HCT116 (cell line): ENCODE measurements at regions not wholly inside any gene's neighbourhood (a gene's known extent, or its start where the extent isn't known, plus 50 kb on each side); places are given as distances from the start of the nearest gene placed in this dataset.

Experiments
- ATAC-seq: fragments of 200-7000 bp; cut with Tn5 transposase; 2 replicates; pipeline ENCODE4 v1.9.1; 2020; ENCODE audit warnings: mild to moderate bottlenecking, moderate library complexity
- BruUV-seq: library from RNA; stranded (reverse); fragments of 400-500 nt; replicated peaks from 2 replicates; lab custom pipeline; 2021; lab: Mats Ljungman, UMichigan
- CTCF ChIA-PET: fragments of 300-600 bp; sonication (Branson Sonifier 250); formaldehyde crosslinking; loops from one replicate; lab custom pipeline; 2021; ENCODE audit warnings: antibody characterized with exemption; lab: Charles Lee
- POLR2A ChIA-PET: fragments of 300-600, 350-600 bp; sonication (Branson Sonifier 250); formaldehyde crosslinking; loops from one replicate; lab custom pipeline; 2021; ENCODE audit warnings: antibody characterized with exemption; lab: Charles Lee
- RAD21 ChIA-PET, 2 experiments: fragments of 300-600 bp; sonication (Branson Sonifier 250); formaldehyde crosslinking; loops; one replicate each; lab custom pipeline; 2023; ENCODE audit warnings: low total read pairs in 2 of 2; ENCODE audit not compliant: uncharacterized antibody in 2 of 2, unreplicated experiment in 2 of 2, low non-redundant PET in 1 of 2; lab: Charles Lee
- DNase-seq: peaks from one replicate; pipeline ENCODE4 v3.0.0-alpha.2; 2010; ENCODE audit warnings: low read depth, low spot score
- H2AFZ ChIP-seq: fragments of 200-600 bp; shearing (Covaris generic), sonication (generic); 2 replicates; pipeline ENCODE4 v1.6.1; 2017; ENCODE audit warnings: low read depth, mixed run types, mixed read lengths, antibody characterized with exemption, low read length; ENCODE audit not compliant: poor library complexity, severe bottlenecking
- H3K27ac ChIP-seq: 2 replicates; pipeline ENCODE4 v1.5.1; 2012; ENCODE audit warnings: low read depth, low read length
- H3K27me3 ChIP-seq: fragments of 200-600 bp; sonication (generic); 2 replicates; pipeline ENCODE4 v1.6.1; 2016; ENCODE audit warnings: mixed run types, low read length, mixed read lengths; ENCODE audit not compliant: insufficient read depth
- H3K36me3 ChIP-seq, 2 experiments: fragments of 200-500 bp in 1 of 2; fragments of 200-600 bp in 1 of 2; sonication (Bioruptor generic) in 1 of 2; sonication (generic) in 1 of 2; 2 replicates each; pipeline versions ENCODE4 v1.5.1 to v1.6.1; 2014 to 2016; ENCODE audit warnings: low read length in 2 of 2, inconsistent platforms in 1 of 2, mixed read lengths in 1 of 2, mixed run types in 1 of 2; ENCODE audit not compliant: insufficient read depth in 2 of 2, control insufficient read depth in 1 of 2
- H3K4me1 ChIP-seq, 2 experiments: fragments of 200-600 bp in 1 of 2; sonication (generic) in 1 of 2; 2 replicates each; pipeline versions ENCODE4 v1.5.1 to v1.6.1; 2012 to 2017; ENCODE audit warnings: low read length in 2 of 2, inconsistent platforms in 1 of 2, mild to moderate bottlenecking in 1 of 2, mixed read lengths in 1 of 2, mixed run types in 1 of 2, moderate library complexity in 1 of 2; ENCODE audit not compliant: insufficient read depth in 2 of 2, control insufficient read depth in 1 of 2
- H3K4me2 ChIP-seq: fragments of 200-600 bp; sonication (generic); 2 replicates; pipeline ENCODE4 v1.6.1; 2017; ENCODE audit warnings: mixed run types, low read length, mixed read lengths
- H3K4me3 ChIP-seq, 2 experiments: fragments of 200-600 bp in 1 of 2; sonication (generic) in 1 of 2; replicated peaks in 1 of 2; 2 replicates each; pipeline ENCODE4 v1.5.1; 2011 to 2016; ENCODE audit warnings: low read length in 2 of 2, control low read depth in 1 of 2, low read depth in 1 of 2, mild to moderate bottlenecking in 1 of 2, mixed read lengths in 1 of 2, mixed run types in 1 of 2
- H3K79me2 ChIP-seq: fragments of 200-600 bp; sonication (generic); 2 replicates; pipeline ENCODE4 v1.6.1; 2017; ENCODE audit warnings: mild to moderate bottlenecking, mixed run types, low read length, moderate library complexity, mixed read lengths; ENCODE audit not compliant: insufficient read depth
- H3K9ac ChIP-seq: fragments of 200-600 bp; sonication (generic); 2 replicates; pipeline ENCODE4 v1.6.1; 2016; ENCODE audit warnings: low read length, mixed read lengths
- H3K9me2 ChIP-seq: fragments of 200-600 bp; sonication (generic), shearing (Covaris generic); 2 replicates; pipeline ENCODE4 v1.6.1; 2017; ENCODE audit warnings: mixed run types, mild to moderate bottlenecking, moderate library complexity; ENCODE audit not compliant: insufficient read depth
- H3K9me3 ChIP-seq, 2 experiments: fragments of 200-500 bp in 1 of 2; fragments of 200-600 bp in 1 of 2; sonication (Bioruptor generic) in 1 of 2; sonication (generic) in 1 of 2; 2 replicates each; pipeline ENCODE4 v1.6.1; 2014 to 2017; ENCODE audit warnings: low read length in 2 of 2, mixed read lengths in 2 of 2, inconsistent platforms in 1 of 2, low read depth in 1 of 2, mild to moderate bottlenecking in 1 of 2, mixed run types in 1 of 2, moderate library complexity in 1 of 2; ENCODE audit not compliant: control insufficient read depth in 1 of 2, insufficient read depth in 1 of 2
- H4K20me1 ChIP-seq: fragments of 200-600 bp; sonication (generic), shearing (Covaris generic); 2 replicates; pipeline ENCODE4 v1.6.1; 2017; ENCODE audit warnings: mixed run types, mild to moderate bottlenecking, moderate library complexity; ENCODE audit not compliant: insufficient read depth
- ATF3 ChIP-seq: IDR thresholded peaks from 2 replicates; pipeline ENCODE4 v1.6.1; 2012
- CBX3 ChIP-seq: IDR thresholded peaks from 2 replicates; pipeline ENCODE4 v1.6.1; 2012; ENCODE audit warnings: low read depth
- MAX ChIP-seq: IDR thresholded peaks from 2 replicates; pipeline ENCODE4 v1.6.1; 2012
- POLR2A ChIP-seq: IDR thresholded peaks from 2 replicates; pipeline ENCODE4 v1.7.0; 2011; ENCODE audit warnings: borderline replicate concordance; ENCODE audit not compliant: insufficient read depth, insufficient read length; ENCODE audit errors: extremely low read depth
- SP1 ChIP-seq: IDR thresholded peaks from 2 replicates; pipeline ENCODE4 v1.6.1; 2012; ENCODE audit warnings: low read depth
- TCF7L2 ChIP-seq: IDR thresholded peaks from 2 replicates; pipeline ENCODE4 v1.7.0; 2011; ENCODE audit warnings: borderline replicate concordance, inconsistent platforms; ENCODE audit not compliant: insufficient read depth, insufficient read length; ENCODE audit errors: extremely low read depth
- YY1 ChIP-seq: IDR thresholded peaks from 2 replicates; pipeline ENCODE4 v1.6.1; 2011; ENCODE audit warnings: low read length, low read depth, moderate library complexity, mild to moderate bottlenecking; ENCODE audit not compliant: insufficient replicate concordance; ENCODE audit errors: extremely low read depth
- ZBTB33 ChIP-seq: IDR thresholded peaks from 2 replicates; pipeline ENCODE4 v1.6.1; 2011; ENCODE audit warnings: mild to moderate bottlenecking, low read length, moderate library complexity; ENCODE audit not compliant: insufficient replicate concordance; ENCODE audit errors: extremely low read depth
- ZNF274 ChIP-seq: fragments of 200-500 bp; sonication (Bioruptor generic); IDR thresholded peaks from 2 replicates; pipeline ENCODE4 v1.6.1; 2014; ENCODE audit warnings: mild to moderate bottlenecking, low read depth, low read length, inconsistent platforms
- intact Hi-C: fragments of 100-400 bp; cut with micrococcal nuclease; formaldehyde crosslinking; loops from 2 replicates; pipeline ENCODE4 v1.10.0; 2022
- TF ChIP-seq, protein P1 (sequence below): IDR thresholded peaks from 2 replicates; pipeline ENCODE4 v1.6.1; 2012; ENCODE audit warnings: low read depth

DNA sequence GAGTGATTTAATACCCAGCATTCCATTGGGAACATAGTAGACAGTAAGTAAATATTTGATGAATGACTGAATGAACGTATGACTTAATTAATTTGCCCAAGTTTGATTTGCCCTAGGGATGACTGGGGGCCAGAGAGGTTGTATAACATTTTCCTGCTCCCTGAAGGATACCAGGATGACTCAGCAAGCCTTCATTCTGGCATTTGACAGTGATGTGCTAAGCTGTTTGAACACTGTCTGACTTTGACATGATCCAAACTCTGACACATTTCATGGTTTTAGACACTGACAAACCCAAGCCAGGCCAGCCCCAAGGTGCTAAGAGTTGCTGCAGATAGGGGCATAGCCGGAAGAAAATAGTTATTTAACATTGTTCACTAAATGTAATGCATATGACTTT is 53.4 kb upstream of the KLF12 start:
- BruUV-seq = no TSS peak
- Histone ChIP-seq H4K20me1 (no peaks in the 10 kb centered on the region), H2AFZ (no peak overlapping the region), H3K4me2 (no peak overlapping the region), H3K27me3 (no peaks in the 10 kb centered on the region), H3K9ac (no peak overlapping the region), H3K4me3 (no peak overlapping the region), H3K9me2 (no peaks in the 10 kb centered on the region), H3K36me3 (no peaks in the 10 kb centered on the region), H3K79me2 (no peaks in the 10 kb centered on the region), H3K9me3 (no peaks in the 10 kb centered on the region), H3K4me1 (peaks cover 0 to 4% of the 10 kb centered on the region in 2 experiments; a peak in 1 of 4 replicates), H3K27ac (no peak overlapping the region)
- DNase-seq (no peak), ATAC-seq (no peak)
- ChIA-PET RAD21 (no interaction called here), CTCF (no interaction called here), POLR2A (no interaction called here)
- intact Hi-C loops = no loop called here
- TF ChIP-seq, protein P1, sequence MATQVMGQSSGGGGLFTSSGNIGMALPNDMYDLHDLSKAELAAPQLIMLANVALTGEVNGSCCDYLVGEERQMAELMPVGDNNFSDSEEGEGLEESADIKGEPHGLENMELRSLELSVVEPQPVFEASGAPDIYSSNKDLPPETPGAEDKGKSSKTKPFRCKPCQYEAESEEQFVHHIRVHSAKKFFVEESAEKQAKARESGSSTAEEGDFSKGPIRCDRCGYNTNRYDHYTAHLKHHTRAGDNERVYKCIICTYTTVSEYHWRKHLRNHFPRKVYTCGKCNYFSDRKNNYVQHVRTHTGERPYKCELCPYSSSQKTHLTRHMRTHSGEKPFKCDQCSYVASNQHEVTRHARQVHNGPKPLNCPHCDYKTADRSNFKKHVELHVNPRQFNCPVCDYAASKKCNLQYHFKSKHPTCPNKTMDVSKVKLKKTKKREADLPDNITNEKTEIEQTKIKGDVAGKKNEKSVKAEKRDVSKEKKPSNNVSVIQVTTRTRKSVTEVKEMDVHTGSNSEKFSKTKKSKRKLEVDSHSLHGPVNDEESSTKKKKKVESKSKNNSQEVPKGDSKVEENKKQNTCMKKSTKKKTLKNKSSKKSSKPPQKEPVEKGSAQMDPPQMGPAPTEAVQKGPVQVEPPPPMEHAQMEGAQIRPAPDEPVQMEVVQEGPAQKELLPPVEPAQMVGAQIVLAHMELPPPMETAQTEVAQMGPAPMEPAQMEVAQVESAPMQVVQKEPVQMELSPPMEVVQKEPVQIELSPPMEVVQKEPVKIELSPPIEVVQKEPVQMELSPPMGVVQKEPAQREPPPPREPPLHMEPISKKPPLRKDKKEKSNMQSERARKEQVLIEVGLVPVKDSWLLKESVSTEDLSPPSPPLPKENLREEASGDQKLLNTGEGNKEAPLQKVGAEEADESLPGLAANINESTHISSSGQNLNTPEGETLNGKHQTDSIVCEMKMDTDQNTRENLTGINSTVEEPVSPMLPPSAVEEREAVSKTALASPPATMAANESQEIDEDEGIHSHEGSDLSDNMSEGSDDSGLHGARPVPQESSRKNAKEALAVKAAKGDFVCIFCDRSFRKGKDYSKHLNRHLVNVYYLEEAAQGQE = no peak
- TF ChIP-seq CBX3 (no peak), MAX (no peak), ZBTB33 (no peak), ZNF274 (no peak), POLR2A (no peak), SP1 (no peak), YY1 (no peak), ATF3 (no peak), TCF7L2 (no peak)
